Lung (tissue), 11 donors: ENCODE measurements at regions not wholly inside any gene's neighbourhood (a gene's known extent, or its start where the extent isn't known, plus 50 kb on each side); places are given as distances from the start of the nearest gene placed in this dataset.

Experiments
- ATAC-seq: fragments of 200-7000 bp; cut with Tn5 transposase; one replicate; pipeline ENCODE4 v1.9.1; 2020; ENCODE audit warnings: moderate number of reproducible peaks; ENCODE audit not compliant: insufficient read depth, low FRiP score
- DNase-seq, 3 donors: peaks; one replicate each; pipeline ENCODE4 v3.0.0-alpha.2; 2013 to 2017
- H3K27ac ChIP-seq, 2 donors: one replicate each; pipeline ENCODE4 v1.5.1; 2013; ENCODE audit warnings: mild to moderate bottlenecking in 2 of 2, moderate library complexity in 2 of 2, control low read depth in 1 of 2, inconsistent platforms in 1 of 2, low read depth in 1 of 2, low read length in 1 of 2
- H3K27me3 ChIP-seq, 3 donors: one replicate each; pipeline ENCODE4 v1.5.1; 2013; ENCODE audit warnings: low read length in 2 of 3; ENCODE audit not compliant: control insufficient read depth in 3 of 3, insufficient read depth in 3 of 3
- H3K36me3 ChIP-seq, 4 donors: one replicate each; pipeline ENCODE4 v1.5.1; 2013; ENCODE audit warnings: low read length in 4 of 4, mild to moderate bottlenecking in 1 of 4, moderate library complexity in 1 of 4; ENCODE audit not compliant: control insufficient read depth in 4 of 4, insufficient read depth in 4 of 4
- H3K4me1 ChIP-seq, 5 donors: one replicate each; pipeline ENCODE4 v1.5.1; 2013; ENCODE audit warnings: low read length in 5 of 5, mild to moderate bottlenecking in 2 of 5, moderate library complexity in 1 of 5; ENCODE audit not compliant: control insufficient read depth in 5 of 5, insufficient read depth in 5 of 5
- H3K4me3 ChIP-seq: one replicate; pipeline ENCODE4 v1.5.1; 2013; ENCODE audit warnings: mild to moderate bottlenecking, control low read depth, moderate library complexity
- H3K9ac ChIP-seq, 2 donors: one replicate each; pipeline ENCODE4 v1.5.1; 2013; ENCODE audit warnings: low read length in 2 of 2, control low read depth in 1 of 2; ENCODE audit not compliant: insufficient read depth in 1 of 2
- H3K9me3 ChIP-seq, 4 donors: one replicate each; pipeline ENCODE4 v1.5.1; 2013; ENCODE audit warnings: low read length in 3 of 4, mild to moderate bottlenecking in 1 of 4, moderate library complexity in 1 of 4; ENCODE audit not compliant: control insufficient read depth in 4 of 4, insufficient read depth in 3 of 4
- CTCF ChIP-seq: IDR thresholded peaks from 2 replicates; pipeline ENCODE4 v1.5.1; 2012; ENCODE audit warnings: mild to moderate bottlenecking; ENCODE audit errors: control extremely low read depth, extremely low read depth
- WGBS, 2 donors: extraction: QIAGEN DNeasy Blood & Tissue Kit; methylation state at CpG; one replicate each; pipeline ENCODE4 v1.1.7; 2013; 5-methylcytosine and 5-hydroxymethylcytosine counted together
- donor health status: control.
- donor health status: control.
- donor health status: Bipolar disorder and iron deficiency.
- donor health status: healthy.
- donor health status: DM: yes; HTN: yes; CAD: no.

GRCh38 chr11:36824349-36824748, 226.3 kb upstream of the RAG2 start:
- Histone ChIP-seq H3K36me3 (no peaks in the 10 kb centered on the region), H3K4me1 (no peaks in the 10 kb centered on the region), H3K4me3 (no peak overlapping the region), H3K27me3 (no peaks in the 10 kb centered on the region), H3K9me3 (no peaks in the 10 kb centered on the region), H3K27ac (no peak overlapping the region), H3K9ac (no peak overlapping the region)
- DNase-seq (no peak), ATAC-seq (no peak)
- WGBS, 2 donors: 63 to 89% methylated on average over 1 of the region's 1 CpG
- TF ChIP-seq CTCF: no peak

- Histone ChIP-seq H3K4me1 (no peaks in the 10 kb centered on the region), H3K9ac (no peak overlapping the region), H3K9me3 (no peaks in the 10 kb centered on the region), H3K27ac (no peak overlapping the region), H3K27me3 (no peaks in the 10 kb centered on the region), H3K4me3 (no peak overlapping the region), H3K36me3 (no peaks in the 10 kb centered on the region)
- no peak for TF ChIP-seq CTCF
- 92 to 96% methylated on average over 1 of the region's 1 CpG for WGBS, 2 donors
- ATAC-seq: no peak
- DNase-seq: no peak
These were observed 224.8 kb upstream of the RAG2 start for GRCh38 chr11:36822829-36823228.

- WGBS, 2 donors: 57 to 59% methylated on average over 2 of the region's 2 CpGs
- Histone ChIP-seq H3K9ac (no peak overlapping the region), H3K9me3 (no peaks in the 10 kb centered on the region), H3K36me3 (no peaks in the 10 kb centered on the region), H3K4me1 (no peaks in the 10 kb centered on the region), H3K27ac (no peak overlapping the region), H3K27me3 (no peaks in the 10 kb centered on the region), H3K4me3 (no peak overlapping the region)
- DNase-seq (peak in 1 of 3 donors; percentile 4), ATAC-seq (no peak)
- no peak for TF ChIP-seq CTCF
These were observed 220.4 kb upstream of the RAG2 start for GRCh38 chr11:36818410-36818809.

GRCh38 chr11:36817336-36817965, 219.4 kb upstream of the RAG2 start:
- WGBS, 2 donors: 81 to 84% methylated on average over 6 of the region's 6 CpGs
- Histone ChIP-seq H3K27me3 (no peaks in the 10 kb centered on the region), H3K4me3 (no peak overlapping the region), H3K9me3 (no peaks in the 10 kb centered on the region), H3K9ac (no peak overlapping the region), H3K4me1 (no peaks in the 10 kb centered on the region), H3K36me3 (no peaks in the 10 kb centered on the region), H3K27ac (no peak overlapping the region)
- ATAC-seq: no peak
- DNase-seq: no peak
- TF ChIP-seq CTCF: no peak
